IPS DF 19.7 (cell line): ENCODE measurements at regions not wholly inside any gene's neighbourhood (a gene's known extent, or its start where the extent isn't known, plus 50 kb on each side); places are given as distances from the start of the nearest gene placed in this dataset.
"Not testable (repeated sequence)": the region's sequence is repeated elsewhere in the genome, so short reads cannot be mapped to it uniquely, and the experiment has no call there.

Experiments
- DNase-seq: peaks from one replicate; pipeline ENCODE4 v3.0.0-alpha.2; 2013; ENCODE audit warnings: low read depth, low spot score

DNA sequence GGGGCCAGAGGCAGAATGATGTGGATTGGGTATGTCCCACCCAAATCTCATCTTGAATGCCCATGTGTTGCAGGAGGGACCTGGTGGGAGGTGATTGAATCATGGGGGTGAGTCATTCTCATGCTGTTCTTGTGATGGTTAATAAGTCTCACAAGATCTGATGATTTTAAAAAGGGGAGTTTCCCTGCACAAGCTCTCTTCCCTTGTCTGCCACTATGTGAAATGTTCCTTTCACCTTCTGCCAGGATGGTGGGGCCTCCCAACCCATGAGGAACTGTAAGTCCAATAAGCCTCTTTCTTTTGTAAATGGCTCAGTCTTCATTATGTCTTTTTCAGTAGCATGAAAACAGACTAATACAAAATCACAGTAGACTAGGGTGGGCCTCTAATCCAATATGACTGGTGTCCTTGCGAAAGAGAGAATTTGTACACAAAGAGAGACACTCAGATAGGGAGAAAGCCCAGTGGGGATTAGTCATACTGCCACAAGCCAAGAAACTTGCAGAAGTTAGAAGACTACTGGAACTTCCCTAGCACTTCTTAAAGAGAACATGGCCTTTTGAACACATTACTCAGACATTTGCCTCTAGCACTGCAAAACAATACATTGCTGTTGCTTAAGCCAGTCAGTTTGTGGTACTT, 68.4 kb downstream of the ANXA1 start:
- no peak for DNase-seq

DNA sequence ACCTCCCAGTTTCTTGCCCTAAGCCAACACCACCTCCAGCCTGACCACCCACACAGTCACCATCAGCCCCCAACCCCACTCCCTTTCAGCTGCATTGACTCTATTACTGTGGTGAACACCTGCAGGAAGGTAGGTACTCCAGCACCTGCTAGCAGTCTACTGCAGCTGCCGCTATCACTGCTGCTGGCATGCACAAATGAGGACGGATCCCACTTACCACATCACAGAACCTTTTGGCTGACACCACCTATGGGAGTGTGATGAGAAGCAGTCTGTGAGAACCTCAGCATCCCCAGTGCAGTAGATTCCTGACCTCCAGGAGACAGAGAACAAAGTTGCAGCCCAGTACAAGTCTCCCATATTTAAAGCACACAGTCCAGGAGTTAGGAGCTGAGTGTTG, 71.9 kb downstream of the ANXA1 start:
- DNase-seq = no peak

DNA sequence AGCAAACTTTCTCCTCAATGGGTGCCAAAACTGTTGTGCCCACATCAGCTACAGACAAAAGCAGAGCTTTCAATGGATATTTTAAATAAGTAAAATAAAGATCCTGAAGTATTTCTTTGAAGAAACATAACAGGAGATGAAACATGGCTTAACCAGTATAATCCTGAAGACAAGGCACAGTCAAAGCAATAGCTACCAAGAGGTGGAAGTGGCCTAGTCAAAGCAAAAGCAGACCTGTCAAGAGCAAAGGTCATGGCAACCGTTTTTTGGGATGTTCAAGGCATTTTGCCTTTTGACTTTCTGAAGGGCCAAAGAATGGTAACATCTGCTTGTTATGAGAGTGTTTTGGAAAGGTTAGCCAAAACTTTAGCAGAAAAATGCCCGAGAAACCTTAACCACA, 77.9 kb downstream of the ANXA1 start:
- no peak for DNase-seq

DNA sequence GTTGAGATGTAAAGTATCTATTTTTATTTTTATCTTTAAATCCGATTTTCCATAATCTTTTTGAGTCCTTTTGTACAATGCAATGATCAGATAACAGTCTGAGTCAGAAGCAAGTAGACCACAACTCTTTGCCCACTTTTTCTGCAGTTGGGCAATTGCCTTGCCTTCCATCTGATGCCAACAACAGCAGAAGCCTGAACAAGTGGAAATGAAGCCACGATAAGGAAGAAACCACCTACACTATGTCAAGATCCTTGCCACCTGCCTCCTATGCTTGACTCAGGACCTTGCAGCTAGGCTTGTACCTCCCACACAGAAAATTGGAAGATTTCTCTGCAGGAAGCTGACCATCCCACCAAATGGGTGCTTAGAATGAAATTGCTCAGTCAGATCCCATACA, 78.6 kb downstream of the ANXA1 start:
- DNase-seq = no peak

DNA sequence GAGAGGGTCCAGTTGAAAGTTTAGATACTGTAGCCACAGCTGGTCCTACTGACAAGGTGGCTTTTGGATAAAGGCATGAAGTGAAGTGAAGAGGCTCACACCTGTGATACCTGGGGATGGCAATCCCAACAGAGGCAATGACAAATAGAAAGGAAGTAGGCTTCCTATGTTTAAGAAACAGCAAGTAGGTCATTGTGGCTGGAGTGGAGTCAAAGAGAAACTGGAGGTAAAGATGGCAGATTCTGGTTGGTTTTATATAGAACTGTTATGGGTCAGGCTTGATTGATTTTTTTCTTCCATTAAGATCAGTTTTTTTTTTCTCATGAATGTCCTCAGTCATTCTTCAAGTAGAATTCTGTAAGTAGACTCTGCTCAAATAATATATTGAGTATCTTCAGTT, 79.5 kb downstream of the ANXA1 start:
- no peak for DNase-seq

DNA sequence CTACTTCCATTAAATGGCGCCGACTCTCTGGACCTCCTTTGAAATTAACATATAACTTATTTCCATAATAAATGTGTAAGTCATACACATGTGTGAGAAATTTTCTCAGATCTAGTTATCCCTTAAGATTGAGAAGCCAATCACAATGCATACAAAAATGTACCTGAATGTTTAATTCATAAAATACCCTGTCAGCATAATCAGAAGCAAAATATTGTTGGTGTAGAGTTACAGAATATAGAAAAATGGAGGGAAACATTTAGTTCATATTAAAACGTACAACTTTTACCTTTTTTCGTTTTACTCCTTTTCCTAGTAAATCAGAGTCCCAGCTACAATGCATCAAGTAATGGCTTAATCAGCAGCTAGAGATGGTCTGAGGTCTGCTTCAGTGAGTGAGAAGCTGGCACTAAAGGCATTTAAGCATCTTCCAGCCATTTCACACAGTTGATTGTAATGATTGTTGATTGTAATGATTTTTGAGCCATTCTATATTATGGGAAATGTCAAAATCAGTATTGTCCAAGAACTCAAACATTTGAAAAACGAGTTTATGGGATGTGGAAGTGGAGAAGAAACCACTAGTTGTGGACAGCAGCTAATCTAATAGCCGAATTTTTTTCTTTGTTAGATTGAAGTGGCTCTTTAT, 81.8 kb downstream of the ANXA1 start:
- no peak for DNase-seq

DNA sequence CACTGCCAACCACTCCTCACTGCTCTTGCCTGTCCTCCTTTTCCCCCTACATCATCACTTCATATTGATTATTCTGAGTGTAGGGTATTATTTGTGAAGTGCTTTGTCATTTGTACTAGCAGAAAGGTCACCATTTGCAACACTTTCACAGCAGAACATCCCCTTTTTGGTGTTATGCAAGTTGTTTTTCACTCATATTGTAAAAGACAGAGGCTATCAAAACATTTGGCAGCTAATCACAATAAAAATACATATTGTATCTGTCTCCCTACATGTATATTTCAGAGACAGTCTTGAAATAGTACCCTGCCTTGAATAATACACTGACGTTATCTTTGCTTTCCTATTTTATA, 82.3 kb downstream of the ANXA1 start:
- no peak for DNase-seq

DNA sequence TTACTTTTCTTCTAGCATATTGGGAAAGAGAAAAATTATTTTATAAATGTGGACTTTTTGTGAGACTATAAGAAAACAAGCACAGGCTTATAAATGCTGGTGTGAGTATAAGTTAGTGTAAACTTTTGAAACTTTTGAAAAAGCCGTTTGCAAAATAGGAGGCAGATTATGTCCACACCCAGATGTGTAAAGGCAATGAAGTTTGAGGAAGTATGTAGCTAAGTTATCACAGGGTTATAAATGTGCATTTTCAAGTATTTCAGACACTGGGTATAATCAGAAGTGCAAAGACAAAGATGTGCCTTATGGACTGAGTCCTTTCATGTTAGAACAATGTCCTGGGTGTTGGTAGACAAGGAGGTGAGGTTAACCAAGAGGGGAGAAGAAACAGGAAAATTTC, 85.5 kb downstream of the ANXA1 start:
- no peak for DNase-seq

DNA sequence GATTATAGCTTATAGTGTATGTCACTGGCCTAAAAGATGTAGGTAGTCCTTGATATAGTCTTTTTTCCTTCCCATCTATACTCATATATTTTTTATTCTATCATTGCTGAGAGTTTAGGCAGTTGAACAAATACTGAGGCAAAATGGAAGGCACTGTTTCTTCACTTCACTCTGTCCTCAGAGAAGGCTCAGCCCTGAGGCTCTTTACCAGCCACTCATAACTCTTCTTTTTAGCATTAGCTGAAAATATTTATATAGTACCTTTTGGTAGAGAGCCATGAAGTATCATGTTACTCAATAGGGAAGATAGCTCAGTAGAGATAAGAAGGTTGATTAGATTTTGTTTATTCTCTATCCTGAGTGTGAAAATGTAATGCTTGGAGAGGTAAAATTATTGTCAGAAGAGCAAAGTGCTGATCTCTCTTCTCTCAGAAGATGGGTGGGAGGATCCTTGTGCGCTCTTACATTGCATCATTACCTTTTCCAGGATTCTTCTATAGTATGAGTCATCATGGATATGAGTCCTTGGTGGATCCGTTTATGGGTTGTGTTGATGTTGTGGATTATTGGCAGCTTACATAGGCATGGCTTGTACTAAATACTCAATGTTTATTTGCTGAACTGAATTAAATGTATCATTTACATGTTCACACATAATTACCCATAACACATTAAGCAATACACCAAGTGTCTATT, 88.1 kb downstream of the ANXA1 start:
- no peak for DNase-seq

DNA sequence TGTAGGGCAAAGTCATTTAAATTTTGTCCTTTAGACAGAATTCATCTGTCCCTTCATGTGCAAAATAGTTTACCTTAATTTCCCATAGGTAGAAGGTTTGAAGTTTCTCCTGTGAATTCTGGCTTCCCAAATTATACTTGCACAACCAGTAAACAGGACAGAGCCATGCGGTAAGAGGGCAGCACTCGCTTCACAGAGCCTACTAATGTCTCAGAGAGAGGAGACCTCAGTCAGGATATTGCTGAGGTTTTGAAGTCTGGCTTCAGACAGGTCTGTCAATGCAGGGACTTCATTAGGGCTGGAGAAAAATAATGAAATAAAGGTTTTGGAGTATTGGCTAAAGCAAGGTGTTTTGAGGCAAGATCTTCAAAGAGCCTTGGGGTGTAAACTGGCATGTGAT, 91.4 kb downstream of the ANXA1 start:
- no peak for DNase-seq

DNA sequence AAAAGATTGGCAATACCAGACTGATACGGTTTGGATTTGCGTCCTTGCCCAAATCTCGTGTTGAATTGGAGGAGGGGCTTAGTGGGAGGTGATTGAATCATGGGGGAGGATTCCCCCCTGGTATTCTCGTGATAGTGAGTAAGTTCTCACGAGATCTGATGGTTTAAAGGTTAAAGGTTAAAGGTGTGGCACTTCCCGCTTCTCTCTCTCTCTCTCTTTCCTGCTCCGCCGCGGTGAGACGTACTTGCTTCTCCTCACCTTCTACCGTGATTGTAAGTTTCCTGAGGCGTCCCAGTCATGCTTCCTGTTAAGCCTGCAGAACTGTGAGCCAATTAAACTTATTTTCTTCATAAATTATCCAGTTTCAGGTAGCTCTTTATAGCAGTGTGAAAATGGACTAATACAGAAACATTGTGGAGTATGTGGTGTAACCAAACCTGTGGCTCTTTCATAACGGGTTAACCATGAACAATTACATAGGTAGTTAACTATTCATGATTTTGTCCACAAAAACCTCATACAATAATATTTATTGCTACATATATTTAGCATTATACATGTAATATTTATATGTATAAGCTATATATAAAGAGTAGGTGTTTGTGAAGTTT, 107.5 kb downstream of the ANXA1 start:
- no peak for DNase-seq

DNA sequence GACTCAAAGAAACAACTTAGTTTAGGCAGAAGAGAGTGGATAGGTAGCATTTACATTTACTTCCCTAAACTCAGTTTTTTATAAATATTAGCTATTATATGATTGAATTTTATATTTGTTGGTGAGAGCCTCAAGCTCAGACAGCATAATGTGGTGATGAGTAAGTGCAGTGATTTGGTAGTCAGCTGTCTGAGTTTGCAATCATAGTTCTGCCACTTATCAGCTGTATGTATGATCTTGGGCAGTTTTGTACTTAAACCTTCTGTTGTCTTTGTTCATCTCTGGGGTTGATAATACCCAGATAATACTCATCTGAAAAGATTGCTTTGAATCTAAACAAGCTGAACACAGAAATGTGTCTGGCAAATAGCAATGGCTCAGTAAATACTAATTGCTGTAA, 108.8 kb downstream of the ANXA1 start:
- DNase-seq = no peak

DNA sequence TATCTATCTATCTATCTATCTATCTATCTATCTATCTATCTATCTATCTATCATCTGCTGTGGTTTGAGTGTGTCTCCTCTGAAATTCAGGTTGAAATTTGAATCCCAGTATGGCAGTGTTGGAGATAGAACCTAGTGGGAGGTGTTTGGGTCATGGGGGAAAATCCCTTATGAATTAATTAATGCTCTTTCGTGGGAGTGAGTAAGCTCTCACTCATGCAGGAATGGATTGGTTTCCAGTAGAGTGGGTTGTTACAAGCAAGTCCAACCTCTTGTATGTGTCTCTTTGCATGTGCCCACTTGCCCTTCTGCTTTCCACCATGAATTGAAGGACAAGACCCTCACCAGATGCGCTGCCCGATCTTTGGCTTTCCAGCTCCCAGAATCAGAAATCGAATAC, 113.0 kb downstream of the ANXA1 start:
- DNase-seq = no peak

DNA sequence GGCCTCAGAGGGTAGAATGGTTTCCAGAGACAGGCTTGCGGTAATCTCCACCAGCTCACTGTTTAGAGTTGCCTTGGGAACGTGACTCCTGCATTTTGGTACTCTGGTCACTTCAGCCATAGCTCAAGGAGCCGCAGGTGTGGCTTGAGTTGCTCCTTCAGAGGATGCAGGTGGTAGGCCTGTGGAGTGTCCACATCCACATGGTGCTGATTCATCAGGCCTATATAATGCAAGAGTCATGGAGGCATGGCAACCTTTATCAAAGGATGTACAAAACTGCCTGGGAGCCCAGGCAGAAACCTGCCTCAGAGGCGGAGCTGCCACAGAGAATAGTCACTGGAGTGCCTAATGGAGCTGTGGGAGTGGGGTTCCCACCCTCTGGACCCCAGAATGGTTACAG, 114.2 kb downstream of the ANXA1 start:
- no peak for DNase-seq

DNA sequence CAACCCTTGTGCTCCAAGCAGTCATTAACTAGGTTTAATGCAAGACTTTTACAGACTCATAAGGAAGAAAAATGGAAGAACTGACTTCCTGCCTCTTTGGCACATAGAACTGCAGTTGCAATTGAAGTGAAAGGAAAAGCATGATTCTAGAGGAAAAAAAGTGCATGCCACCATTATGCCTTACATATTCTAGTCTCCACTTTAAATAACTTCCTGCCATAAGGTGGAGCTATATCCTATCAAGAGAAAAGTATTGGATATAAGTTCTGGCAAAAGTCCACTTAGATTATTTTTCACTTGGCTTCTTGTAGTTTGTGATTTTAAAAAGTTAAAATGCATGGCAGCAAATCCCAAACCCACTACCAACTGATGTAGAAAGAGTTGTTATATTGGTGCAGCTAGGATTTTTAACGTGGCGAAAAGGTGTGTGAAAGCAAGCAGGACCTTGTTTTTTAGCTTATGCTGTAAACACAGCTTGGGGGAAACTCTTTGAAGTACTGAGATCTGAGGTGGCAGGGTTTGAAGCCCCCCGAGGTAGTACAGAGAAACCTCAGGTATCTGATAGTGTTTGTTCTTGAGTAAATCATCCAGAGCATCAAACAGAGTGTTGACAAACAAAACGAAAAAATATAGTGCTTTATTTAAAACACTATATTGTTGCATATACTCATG, 117.9 kb downstream of the ANXA1 start:
- DNase-seq = no peak

DNA sequence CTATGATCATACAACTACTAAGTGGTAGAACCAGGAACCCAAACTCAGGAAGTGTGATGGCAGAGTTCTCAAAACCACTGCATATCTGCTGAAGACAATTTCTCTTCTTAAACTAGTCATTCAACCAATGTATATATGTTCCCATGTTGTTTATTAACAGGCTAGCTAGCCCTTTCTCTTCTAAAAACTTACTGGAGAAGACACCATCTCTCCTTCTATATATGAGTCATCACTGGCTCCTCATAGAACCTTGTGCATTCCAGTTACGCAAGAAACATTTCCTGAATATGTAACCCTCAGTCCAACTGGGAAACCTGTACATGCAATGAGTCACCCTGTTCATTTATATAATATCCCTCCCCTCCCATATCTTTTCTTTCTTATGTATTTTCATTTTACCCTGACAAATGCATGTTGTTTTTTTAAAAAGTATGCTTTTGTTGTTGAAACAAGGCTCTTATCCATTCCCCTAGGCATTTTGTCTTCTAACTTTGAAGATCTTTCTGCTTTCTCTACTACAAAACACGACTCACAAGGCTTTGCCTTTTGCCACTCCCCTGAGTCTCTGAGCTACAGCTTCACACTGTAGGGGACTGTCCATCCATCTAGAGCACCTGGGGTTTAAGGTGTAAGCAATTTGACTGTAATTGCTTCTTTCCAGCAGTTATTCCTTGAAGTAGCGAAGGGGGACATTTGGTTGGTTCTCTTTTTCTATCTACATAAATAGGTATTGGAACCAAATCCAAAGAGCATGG, 119.5 kb downstream of the ANXA1 start:
- DNase-seq = no peak

DNA sequence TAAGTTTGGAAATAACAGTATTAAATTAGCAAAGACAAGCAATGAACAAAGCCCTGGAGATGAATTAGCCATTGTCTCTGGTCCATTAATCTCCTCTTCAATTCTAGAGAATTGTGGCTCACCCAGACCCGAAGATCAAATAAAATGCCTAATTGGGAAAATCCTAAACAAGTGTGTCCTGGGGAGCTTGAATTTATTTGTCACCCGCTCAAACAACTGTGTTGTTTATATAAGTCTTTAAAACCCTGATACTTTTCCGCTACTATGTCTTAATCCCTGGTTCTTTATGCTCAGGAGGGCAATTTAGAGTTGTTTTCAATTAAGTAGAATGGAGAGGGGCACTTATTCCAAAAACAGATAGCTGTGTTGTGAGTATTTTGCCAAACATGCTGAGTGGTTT, 128.4 kb downstream of the ANXA1 start:
- no peak for DNase-seq

DNA sequence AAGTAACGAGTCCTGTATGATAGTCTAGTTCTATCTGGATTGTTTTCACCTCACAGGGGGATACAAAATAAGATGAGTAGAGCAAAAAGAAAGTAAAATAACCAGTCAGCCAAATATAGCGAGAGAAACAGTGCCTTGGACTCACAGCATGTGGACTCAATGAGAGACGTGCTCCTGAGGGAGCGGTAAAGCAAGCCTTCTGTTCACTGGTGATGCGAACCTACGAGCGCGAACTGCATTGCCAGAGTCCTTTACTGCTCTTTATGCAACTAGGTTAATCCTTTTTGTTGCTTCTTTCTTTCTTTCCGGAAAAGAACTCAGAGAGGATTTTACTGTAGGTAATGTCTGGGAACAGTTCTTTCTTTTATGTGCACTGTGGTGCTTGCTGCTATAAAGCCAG, 132.7 kb downstream of the ANXA1 start:
- DNase-seq = no peak

DNA sequence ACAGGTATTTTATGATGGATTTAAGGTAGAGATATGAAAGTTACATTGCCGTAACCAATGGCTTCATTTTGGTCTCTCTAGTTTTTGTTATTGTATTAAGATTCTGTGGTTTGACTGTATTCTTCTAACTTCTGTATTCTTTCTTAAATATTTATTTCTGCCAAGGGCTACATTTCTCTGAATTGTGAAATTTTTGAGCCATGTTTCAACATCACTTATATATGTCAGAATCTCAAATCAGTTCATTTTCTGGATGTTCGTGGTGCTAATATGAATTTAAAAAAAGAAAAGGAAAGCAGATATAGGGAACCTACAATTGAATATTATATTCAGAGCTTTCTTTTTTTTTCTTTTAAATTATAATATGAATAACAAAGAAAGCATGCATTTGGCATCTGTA, 142.7 kb downstream of the ANXA1 start:
- no peak for DNase-seq

DNA sequence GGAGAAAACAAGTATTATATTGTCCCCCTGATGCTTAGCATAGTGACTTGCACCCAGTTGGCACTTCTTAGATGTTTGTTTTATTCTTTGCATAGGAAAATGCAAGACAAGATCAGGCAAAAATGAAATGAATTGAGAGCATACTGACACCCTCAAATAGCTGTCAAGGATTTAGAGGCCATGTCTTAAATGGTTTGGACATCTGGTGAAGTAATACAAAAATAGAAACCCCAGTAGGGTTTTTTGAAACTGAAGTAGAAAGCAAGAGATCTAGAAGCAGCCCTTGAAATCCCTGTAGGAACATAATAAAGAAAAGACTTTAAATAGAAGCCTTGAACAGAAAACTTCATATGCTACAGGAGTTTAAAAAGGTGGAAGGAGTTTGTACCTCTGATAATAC, 174.3 kb downstream of the ANXA1 start:
- DNase-seq = no peak

DNA sequence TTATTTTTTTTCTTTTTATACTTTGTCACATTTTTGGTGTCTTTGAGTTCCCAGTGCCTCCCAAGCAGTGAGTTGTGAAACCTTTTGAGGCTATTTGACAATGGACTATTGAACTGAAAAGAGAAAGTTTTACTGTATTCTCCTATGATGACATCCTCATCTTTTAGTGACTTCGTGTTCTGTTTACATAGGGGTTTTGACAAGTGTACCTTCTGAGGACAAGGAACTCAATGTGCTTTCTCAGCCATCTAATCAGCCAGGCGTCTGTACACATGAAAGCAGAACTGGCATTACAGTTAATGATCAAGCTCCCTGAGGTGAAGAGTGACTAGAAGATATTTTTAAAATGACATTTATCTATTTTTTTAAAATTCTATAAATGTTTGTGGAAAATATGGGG, 175.5 kb downstream of the ANXA1 start:
- no peak for DNase-seq

DNA sequence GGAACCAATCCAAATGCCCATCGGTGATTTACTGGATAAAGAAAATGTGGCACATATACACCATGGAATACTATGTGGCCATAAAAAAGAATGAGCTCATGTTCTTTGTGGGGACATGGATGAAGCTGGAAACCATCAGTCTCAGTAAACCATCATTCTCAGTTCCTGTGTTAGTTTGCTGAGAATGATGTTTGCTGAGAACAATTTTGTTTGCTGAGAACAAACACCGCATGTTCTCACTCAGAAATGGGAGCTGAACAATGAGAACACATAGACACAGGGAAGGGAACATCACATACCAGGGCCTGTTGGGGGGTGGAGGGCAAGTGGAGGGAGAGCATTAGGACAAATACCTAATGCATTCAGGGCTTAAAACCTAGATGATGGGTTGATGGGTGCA, 185.5 kb downstream of the ANXA1 start:
- DNase-seq = not testable (repeated sequence)
